ENCODE measurements at regions not wholly inside any gene's neighbourhood (a gene's known extent, or its start where the extent isn't known, plus 50 kb on each side); places are given as distances from the start of the nearest gene placed in this dataset.

DNA sequence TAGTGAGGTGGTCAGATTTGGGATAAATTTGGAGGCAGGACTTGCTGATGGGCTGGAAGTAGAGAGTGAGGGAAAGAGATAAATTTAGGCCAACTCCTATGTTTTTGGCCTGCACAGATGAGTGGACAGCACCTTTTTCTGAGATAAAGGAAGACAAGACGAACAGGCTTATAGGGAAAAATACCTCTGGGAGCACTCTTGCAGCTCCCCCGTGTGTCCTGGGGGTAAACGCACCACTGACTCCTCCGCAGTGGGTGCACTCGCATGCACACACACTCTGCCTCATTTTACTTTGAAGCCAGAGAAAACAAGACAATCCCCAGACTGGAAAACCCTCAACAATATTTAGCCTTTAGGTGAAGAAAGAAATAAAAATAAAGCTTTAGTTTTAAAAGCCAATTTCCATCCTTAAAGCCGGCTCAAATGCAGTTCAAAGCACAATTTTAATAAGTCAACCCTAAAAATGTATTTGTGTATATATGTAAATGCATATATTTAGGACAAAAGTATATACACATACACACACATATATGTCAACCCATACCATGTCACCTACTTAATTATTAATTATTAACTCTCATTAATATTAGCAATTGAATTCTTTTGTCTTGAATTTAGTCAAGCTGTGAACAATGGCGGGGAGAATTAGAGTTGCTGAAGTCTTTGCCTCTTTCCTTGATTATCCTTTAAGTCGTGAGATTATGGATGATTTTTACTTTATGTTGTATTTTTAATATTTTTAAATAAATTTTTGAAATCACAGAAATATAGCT lies 341.8 kb downstream of the ZNF326 start:
- TF ChIP-seq, protein P1, sequence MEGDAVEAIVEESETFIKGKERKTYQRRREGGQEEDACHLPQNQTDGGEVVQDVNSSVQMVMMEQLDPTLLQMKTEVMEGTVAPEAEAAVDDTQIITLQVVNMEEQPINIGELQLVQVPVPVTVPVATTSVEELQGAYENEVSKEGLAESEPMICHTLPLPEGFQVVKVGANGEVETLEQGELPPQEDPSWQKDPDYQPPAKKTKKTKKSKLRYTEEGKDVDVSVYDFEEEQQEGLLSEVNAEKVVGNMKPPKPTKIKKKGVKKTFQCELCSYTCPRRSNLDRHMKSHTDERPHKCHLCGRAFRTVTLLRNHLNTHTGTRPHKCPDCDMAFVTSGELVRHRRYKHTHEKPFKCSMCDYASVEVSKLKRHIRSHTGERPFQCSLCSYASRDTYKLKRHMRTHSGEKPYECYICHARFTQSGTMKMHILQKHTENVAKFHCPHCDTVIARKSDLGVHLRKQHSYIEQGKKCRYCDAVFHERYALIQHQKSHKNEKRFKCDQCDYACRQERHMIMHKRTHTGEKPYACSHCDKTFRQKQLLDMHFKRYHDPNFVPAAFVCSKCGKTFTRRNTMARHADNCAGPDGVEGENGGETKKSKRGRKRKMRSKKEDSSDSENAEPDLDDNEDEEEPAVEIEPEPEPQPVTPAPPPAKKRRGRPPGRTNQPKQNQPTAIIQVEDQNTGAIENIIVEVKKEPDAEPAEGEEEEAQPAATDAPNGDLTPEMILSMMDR (conservative IDR thresholded peaks at IDR 0.05), result 0 out of 3 replicates have a peak, but pooled peaks have one; percentile 24
- Histone ChIP-seq H2AFZ (ENCODE audit: low read length) (no peak overlapping the region), H2BK12ac (ENCODE audit: insufficient read length, low read depth, low read length) (no peak overlapping the region), H3K18ac (ENCODE audit: insufficient read length, low read depth, low read length) (no peak overlapping the region), H3T11ph (ENCODE audit: low read length) (no peak overlapping the region), H4K91ac (ENCODE audit: insufficient read length, low read depth, low read length) (no peak overlapping the region), H3K27me3 (ENCODE audit: insufficient read depth, low read length) (no peaks in the 10 kb centered on the region), H3K9ac (ENCODE audit: extremely low read depth, insufficient read length, low read length) (no peak overlapping the region), H4K8ac (replicated peaks; ENCODE audit: insufficient read length, low read depth, low read length) (no peak overlapping the region), H4K5ac (ENCODE audit: insufficient read length, low read depth, low read length) (no peak overlapping the region), H3K23ac (ENCODE audit: insufficient read length, low read depth, low read length) (no peak overlapping the region), H4K20me1 (ENCODE audit: control insufficient read depth, insufficient read depth, insufficient read length) (no peaks in the 10 kb centered on the region), H2BK120ac (ENCODE audit: low read depth, low read length, poor library complexity, severe bottlenecking) (no peak overlapping the region), H2BK15ac (ENCODE audit: low read depth, low read length) (no peak overlapping the region), H3K9me3 (ENCODE audit: control insufficient read depth, low read depth, low read length) (no peaks in the 10 kb centered on the region), H2BK20ac (ENCODE audit: low read depth, low read length, poor library complexity, severe bottlenecking) (no peak overlapping the region), H2AK5ac (ENCODE audit: insufficient read length, low read length) (no peak overlapping the region), H3K23me2 (ENCODE audit: insufficient read length, low read depth, low read length, poor library complexity, severe bottlenecking) (no peaks in the 10 kb centered on the region), H3K4me2 (ENCODE audit: insufficient read depth, insufficient read length, low read length) (no peak overlapping the region), H3K4me1 (ENCODE audit: insufficient read depth, low read length) (no peaks in the 10 kb centered on the region), H3K79me1 (ENCODE audit: insufficient read depth, low read depth, low read length, poor library complexity, severe bottlenecking) (no peaks in the 10 kb centered on the region), H3K79me2 (ENCODE audit: insufficient read depth, low read length) (no peaks in the 10 kb centered on the region), H3K4ac (ENCODE audit: low read depth, low read length) (no peak overlapping the region), H2BK5ac (ENCODE audit: insufficient read length, low read length) (no peak overlapping the region), H3K14ac (ENCODE audit: insufficient read depth, low read length) (no peak overlapping the region), H3K56ac (ENCODE audit: insufficient read length, low read depth, low read length) (no peak overlapping the region), H3K27ac (ENCODE audit: insufficient read length, low read depth, low read length) (no peak overlapping the region)
- no peak overlapping the region for H3K4me3 Mint-ChIP-seq
- peaks cover 0 to 3% of the 10 kb centered on the region in 2 experiments; a peak in 1 of 4 replicates for H3K4me1 Mint-ChIP-seq
- WGBS (ENCODE audit: extremely low coverage, insufficient read length, low lambda C conversion rate), result no CpG with 5 or more reads among the region's 8 CpGs
- H3K36me3 Mint-ChIP-seq (ENCODE audit: insufficient read depth in 1 of 3, low read depth in 3 of 3), result no peaks in the 10 kb centered on the region
- H3K27ac Mint-ChIP-seq, result no peak overlapping the region
- DNase-seq, result no peak
- H3K27me3 Mint-ChIP-seq (ENCODE audit: low read depth), result no peaks in the 10 kb centered on the region
- no peaks in the 10 kb centered on the region for H3K9me3 Mint-ChIP-seq
